SW480 (cell line): ENCODE measurements at regions not wholly inside any gene's neighbourhood (a gene's known extent, or its start where the extent isn't known, plus 50 kb on each side); places are given as distances from the start of the nearest gene placed in this dataset.
"Not testable (repeated sequence)": the region's sequence is repeated elsewhere in the genome, so short reads cannot be mapped to it uniquely, and the experiment has no call there.

ENCODE experiments used
- DNase-seq: peaks from one replicate; pipeline ENCODE4 v3.0.0-alpha.2; 2016; ENCODE audit warnings: low spot score

- no peak for DNase-seq
Measured at GRCh38 chr11:70592641-70593165, 194.4 kb downstream of the CTTN start.

GRCh38 chr11:70593446-70593983, 195.2 kb downstream of the CTTN start:
- DNase-seq = no peak

GRCh38 chr11:70594031-70594430, 195.7 kb downstream of the CTTN start:
- DNase-seq = peak; percentile 85

GRCh38 chr11:70594606-70595005, 196.3 kb downstream of the CTTN start:
- no peak for DNase-seq

GRCh38 chr11:70595016-70595415, 196.7 kb downstream of the CTTN start:
- no peak for DNase-seq

GRCh38 chr11:70595452-70595851, 197.1 kb downstream of the CTTN start:
- no peak for DNase-seq

GRCh38 chr11:70596091-70596490, 197.8 kb downstream of the CTTN start:
- DNase-seq = no peak

- no peak for DNase-seq
Measured at GRCh38 chr11:70597006-70597555, 198.8 kb downstream of the CTTN start.

GRCh38 chr11:70597751-70598625, 199.7 kb downstream of the CTTN start:
- DNase-seq = no peak

GRCh38 chr11:70600911-70601415, 202.6 kb downstream of the CTTN start:
- not testable (repeated sequence) for DNase-seq

- no peak for DNase-seq
Measured at GRCh38 chr11:70601861-70602538, 203.7 kb downstream of the CTTN start.

- no peak for DNase-seq
Measured at GRCh38 chr11:70603114-70603755, 204.9 kb downstream of the CTTN start.

GRCh38 chr11:70603756-70604211, 205.5 kb downstream of the CTTN start:
- peak; percentile 80 for DNase-seq

GRCh38 chr11:70604221-70604620, 205.9 kb downstream of the CTTN start:
- no peak for DNase-seq

GRCh38 chr11:70604630-70605467, 206.5 kb downstream of the CTTN start:
- no peak for DNase-seq

- DNase-seq = no peak
Measured at GRCh38 chr11:70605468-70605815, 207.1 kb downstream of the CTTN start.

GRCh38 chr11:70605846-70606245, 207.5 kb downstream of the CTTN start:
- DNase-seq = no peak

GRCh38 chr11:70606248-70606950, 208.1 kb downstream of the CTTN start:
- no peak for DNase-seq

- DNase-seq = no peak
Measured at GRCh38 chr11:70606951-70607330, 208.6 kb downstream of the CTTN start.

GRCh38 chr11:70607561-70607960, 209.2 kb downstream of the CTTN start:
- no peak for DNase-seq
